Endodermal cell (in vitro differentiated cells): ENCODE measurements at regions not wholly inside any gene's neighbourhood (a gene's known extent, or its start where the extent isn't known, plus 50 kb on each side); places are given as distances from the start of the nearest gene placed in this dataset.

ENCODE experiments used
- DNase-seq: peaks from one replicate; pipeline ENCODE4 v3.0.0-alpha.2; 2017
- H3K27ac ChIP-seq: 2 replicates; pipeline ENCODE4 v1.5.1; 2013; ENCODE audit warnings: mild to moderate bottlenecking, low read depth, low read length, moderate library complexity
- H3K27me3 ChIP-seq: 2 replicates; pipeline ENCODE4 v1.6.1; 2013; ENCODE audit warnings: mild to moderate bottlenecking, low read length, moderate library complexity; ENCODE audit not compliant: insufficient read depth, control insufficient read depth, poor library complexity, severe bottlenecking
- H3K36me3 ChIP-seq: 2 replicates; pipeline ENCODE4 v1.7.0; 2013; ENCODE audit warnings: mild to moderate bottlenecking, low read length, moderate library complexity; ENCODE audit not compliant: control insufficient read depth, insufficient read depth
- H3K4me1 ChIP-seq: one replicate; pipeline ENCODE4 v1.7.0; 2013; ENCODE audit warnings: low read length; ENCODE audit not compliant: control insufficient read depth, insufficient read depth
- H3K4me3 ChIP-seq: 2 replicates; pipeline ENCODE4 v1.5.1; 2013; ENCODE audit warnings: mild to moderate bottlenecking, low read length, moderate library complexity
- H3K9ac ChIP-seq: 2 replicates; pipeline ENCODE4 v1.6.1; 2013; ENCODE audit warnings: mild to moderate bottlenecking, low read length, moderate library complexity; ENCODE audit not compliant: poor library complexity, severe bottlenecking; ENCODE audit errors: extremely low read depth
- H3K9me3 ChIP-seq: 2 replicates; pipeline ENCODE4 v1.6.1; 2013; ENCODE audit warnings: mild to moderate bottlenecking, low read length, moderate library complexity; ENCODE audit not compliant: control insufficient read depth
- H3K27ac Mint-ChIP-seq: 2 replicates; pipeline ENCODE4 v1.8.0; 2020; ENCODE audit warnings: mixed read lengths
- H3K27me3 Mint-ChIP-seq: 2 replicates; pipeline ENCODE4 v1.8.0; 2021; ENCODE audit warnings: mild to moderate bottlenecking, mixed read lengths; ENCODE audit not compliant: insufficient read depth
- H3K36me3 Mint-ChIP-seq: 2 replicates; pipeline ENCODE4 v1.8.0; 2020; ENCODE audit warnings: low read depth, mixed read lengths
- H3K4me1 Mint-ChIP-seq: 2 replicates; pipeline ENCODE4 v1.8.0; 2020; ENCODE audit warnings: mixed read lengths
- H3K4me3 Mint-ChIP-seq: 2 replicates; pipeline ENCODE4 v1.8.0; 2020; ENCODE audit warnings: mild to moderate bottlenecking, moderate library complexity, mixed read lengths
- H3K9me3 Mint-ChIP-seq: 2 replicates; pipeline ENCODE4 v1.8.0; 2020; ENCODE audit warnings: mild to moderate bottlenecking, mixed read lengths
- WGBS, 2 experiments: methylation state at CpG; one replicate each; pipeline versions ENCODE4 v1.1.5 to v1.1.7; 2013; ENCODE audit warnings: missing lambda C conversion rate in 2 of 2, mixed read lengths in 1 of 2; ENCODE audit not compliant: insufficient coverage in 1 of 2, insufficient read length in 1 of 2; 5-methylcytosine and 5-hydroxymethylcytosine counted together
- TF ChIP-seq, protein P1 (sequence below): fragments of 200-600 bp; sonication (generic); conservative IDR thresholded peaks from 2 replicates; pipeline ENCODE4 v1.5.0; 2021; ENCODE audit warnings: antibody characterized with exemption, mild to moderate bottlenecking

DNA sequence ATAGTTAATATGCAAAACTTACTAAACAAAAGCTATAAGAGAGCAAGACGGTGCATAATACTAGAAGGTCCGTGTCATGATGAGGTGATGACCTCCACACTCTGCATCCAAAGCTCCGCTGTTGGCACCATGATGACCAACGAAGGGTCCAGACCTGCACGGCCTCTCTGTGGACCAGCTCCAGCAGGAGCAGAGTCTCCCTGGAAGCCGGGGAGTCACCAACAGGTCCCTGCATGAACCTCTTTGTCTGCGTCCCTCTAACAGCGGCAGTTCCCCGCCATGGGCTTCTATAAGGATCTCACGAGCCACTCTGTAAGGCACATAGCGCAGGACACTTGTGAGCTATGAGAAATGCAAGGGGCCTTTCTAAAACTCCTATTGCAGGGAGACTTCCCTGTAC lies 517.3 kb downstream of the BRD1 start:
- H3K9me3 Mint-ChIP-seq: no peaks in the 10 kb centered on the region
- DNase-seq: peak; percentile 22
- H3K4me1 Mint-ChIP-seq: no peaks in the 10 kb centered on the region
- WGBS, 2 experiments: 94 to 95% methylated on average over 9 to 11 of the region's 11 CpGs
- no peak overlapping the region for H3K27ac Mint-ChIP-seq
- H3K27me3 Mint-ChIP-seq: peaks cover 2% of the 10 kb centered on the region
- no peak overlapping the region for H3K4me3 Mint-ChIP-seq
- TF ChIP-seq, protein P1, sequence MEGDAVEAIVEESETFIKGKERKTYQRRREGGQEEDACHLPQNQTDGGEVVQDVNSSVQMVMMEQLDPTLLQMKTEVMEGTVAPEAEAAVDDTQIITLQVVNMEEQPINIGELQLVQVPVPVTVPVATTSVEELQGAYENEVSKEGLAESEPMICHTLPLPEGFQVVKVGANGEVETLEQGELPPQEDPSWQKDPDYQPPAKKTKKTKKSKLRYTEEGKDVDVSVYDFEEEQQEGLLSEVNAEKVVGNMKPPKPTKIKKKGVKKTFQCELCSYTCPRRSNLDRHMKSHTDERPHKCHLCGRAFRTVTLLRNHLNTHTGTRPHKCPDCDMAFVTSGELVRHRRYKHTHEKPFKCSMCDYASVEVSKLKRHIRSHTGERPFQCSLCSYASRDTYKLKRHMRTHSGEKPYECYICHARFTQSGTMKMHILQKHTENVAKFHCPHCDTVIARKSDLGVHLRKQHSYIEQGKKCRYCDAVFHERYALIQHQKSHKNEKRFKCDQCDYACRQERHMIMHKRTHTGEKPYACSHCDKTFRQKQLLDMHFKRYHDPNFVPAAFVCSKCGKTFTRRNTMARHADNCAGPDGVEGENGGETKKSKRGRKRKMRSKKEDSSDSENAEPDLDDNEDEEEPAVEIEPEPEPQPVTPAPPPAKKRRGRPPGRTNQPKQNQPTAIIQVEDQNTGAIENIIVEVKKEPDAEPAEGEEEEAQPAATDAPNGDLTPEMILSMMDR: no peak
- Histone ChIP-seq H3K9me3 (no peaks in the 10 kb centered on the region), H3K27me3 (no peaks in the 10 kb centered on the region), H3K4me1 (no peaks in the 10 kb centered on the region), H3K9ac (no peak overlapping the region), H3K4me3 (no peak overlapping the region), H3K36me3 (no peaks in the 10 kb centered on the region), H3K27ac (no peak overlapping the region)
- no peaks in the 10 kb centered on the region for H3K36me3 Mint-ChIP-seq

DNA sequence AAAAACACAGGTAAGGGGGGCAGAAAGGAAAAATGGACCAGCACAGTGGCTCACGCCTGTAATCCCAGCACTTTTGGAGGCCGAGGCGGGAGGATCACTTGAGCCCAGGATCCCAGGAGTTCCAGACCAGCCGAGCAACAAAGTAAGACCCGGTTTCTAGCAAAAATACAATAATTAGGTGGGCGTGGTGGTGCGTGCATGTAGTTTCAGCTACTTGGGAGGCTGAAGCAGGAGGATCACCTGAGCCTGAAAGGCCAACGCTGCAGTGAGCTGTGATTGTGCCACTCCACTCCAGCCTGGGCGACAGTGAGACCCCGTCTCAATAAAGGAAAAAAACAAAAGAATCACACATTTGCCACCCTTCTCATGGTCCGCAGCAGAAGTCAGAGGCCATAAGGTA lies 519.4 kb downstream of the BRD1 start:
- Histone ChIP-seq H3K36me3 (no peaks in the 10 kb centered on the region), H3K9me3 (no peaks in the 10 kb centered on the region), H3K4me3 (no peak overlapping the region), H3K27me3 (no peaks in the 10 kb centered on the region), H3K4me1 (no peaks in the 10 kb centered on the region), H3K9ac (no peak overlapping the region), H3K27ac (no peak overlapping the region)
- Mint-ChIP-seq H3K27ac (no peak overlapping the region), H3K9me3 (no peaks in the 10 kb centered on the region), H3K4me3 (no peak overlapping the region), H3K4me1 (no peaks in the 10 kb centered on the region), H3K27me3 (peaks cover 2% of the 10 kb centered on the region), H3K36me3 (no peaks in the 10 kb centered on the region)
- TF ChIP-seq, protein P1: no peak
- 85 to 93% methylated on average over 7 to 11 of the region's 11 CpGs for WGBS, 2 experiments
- DNase-seq: peak; percentile 12

DNA sequence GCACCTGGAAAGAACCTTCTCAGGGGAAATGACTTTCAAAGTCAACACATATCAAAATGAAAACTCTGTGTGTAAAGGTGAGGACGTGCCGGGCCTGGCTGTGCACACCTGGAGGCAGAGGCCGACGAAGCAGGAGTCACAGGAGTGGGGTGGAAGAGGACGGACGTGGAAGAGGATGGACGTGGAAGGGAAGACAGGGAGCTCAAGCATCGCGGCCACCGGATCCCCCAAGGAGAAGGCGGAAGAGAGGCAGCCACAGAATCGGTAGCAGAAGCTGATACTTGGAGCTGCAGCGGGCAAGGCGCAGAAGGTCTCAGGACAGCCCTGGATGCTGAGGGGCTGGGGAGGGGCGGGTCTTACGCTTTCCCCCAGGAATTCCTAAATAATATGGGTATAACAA lies 519.8 kb downstream of the BRD1 start:
- H3K27me3 Mint-ChIP-seq: peaks cover 2% of the 10 kb centered on the region
- Histone ChIP-seq H3K4me3 (no peak overlapping the region), H3K9me3 (no peaks in the 10 kb centered on the region), H3K4me1 (no peaks in the 10 kb centered on the region), H3K27me3 (no peaks in the 10 kb centered on the region), H3K27ac (no peak overlapping the region), H3K9ac (no peak overlapping the region), H3K36me3 (no peaks in the 10 kb centered on the region)
- H3K4me3 Mint-ChIP-seq: no peak overlapping the region
- DNase-seq: peak; percentile 22
- H3K4me1 Mint-ChIP-seq: no peaks in the 10 kb centered on the region
- TF ChIP-seq, protein P1: no peak
- no peak overlapping the region for H3K27ac Mint-ChIP-seq
- H3K36me3 Mint-ChIP-seq: no peaks in the 10 kb centered on the region
- 89 to 93% methylated on average over 11 to 16 of the region's 16 CpGs for WGBS, 2 experiments
- H3K9me3 Mint-ChIP-seq: no peaks in the 10 kb centered on the region
